Activated T-cell treated with anti-CD3 and anti-CD28 coated beads, Interleukin-2, amount 50 U/mL, for 72 hours (primary cell): ENCODE measurements at regions not wholly inside any gene's neighbourhood (a gene's known extent, or its start where the extent isn't known, plus 50 kb on each side); places are given as distances from the start of the nearest gene placed in this dataset.

Experiments
- ATAC-seq, 2 donors: fragments of 150-1000 bp; cut with Tn5 transposase; replicated peaks in 1 of 2; 2 replicates each; pipeline ENCODE4 v1.10.0; 2021; ENCODE audit warnings: moderate library complexity in 2 of 2, mild to moderate bottlenecking in 1 of 2
- DNase-seq, 2 donors: peaks; one replicate each; pipeline ENCODE4 v3.0.0; 2021 to 2022; ENCODE audit warnings: mixed read lengths in 1 of 2
- H3K27ac Mint-ChIP-seq: one replicate; pipeline ENCODE4 v1.8.0; 2022; ENCODE audit warnings: mild to moderate bottlenecking, moderate library complexity, mixed read lengths
- H3K27me3 Mint-ChIP-seq: one replicate; pipeline ENCODE4 v1.8.0; 2022; ENCODE audit warnings: low read depth, mixed read lengths
- H3K36me3 Mint-ChIP-seq, 2 donors: one replicate each; pipeline ENCODE4 v1.8.0; 2022; ENCODE audit warnings: mixed read lengths in 2 of 2, mild to moderate bottlenecking in 1 of 2; ENCODE audit not compliant: insufficient read depth in 2 of 2
- H3K4me1 Mint-ChIP-seq: one replicate; pipeline ENCODE4 v1.8.0; 2022; ENCODE audit warnings: low read depth, mixed read lengths
- H3K4me3 Mint-ChIP-seq, 2 donors: one replicate each; pipeline ENCODE4 v1.8.0; 2022; ENCODE audit warnings: mild to moderate bottlenecking in 2 of 2, mixed read lengths in 2 of 2, moderate library complexity in 2 of 2
- H3K9me3 Mint-ChIP-seq, 2 donors: one replicate each; pipeline ENCODE4 v1.8.0; 2022; ENCODE audit warnings: mixed read lengths in 2 of 2

DNA sequence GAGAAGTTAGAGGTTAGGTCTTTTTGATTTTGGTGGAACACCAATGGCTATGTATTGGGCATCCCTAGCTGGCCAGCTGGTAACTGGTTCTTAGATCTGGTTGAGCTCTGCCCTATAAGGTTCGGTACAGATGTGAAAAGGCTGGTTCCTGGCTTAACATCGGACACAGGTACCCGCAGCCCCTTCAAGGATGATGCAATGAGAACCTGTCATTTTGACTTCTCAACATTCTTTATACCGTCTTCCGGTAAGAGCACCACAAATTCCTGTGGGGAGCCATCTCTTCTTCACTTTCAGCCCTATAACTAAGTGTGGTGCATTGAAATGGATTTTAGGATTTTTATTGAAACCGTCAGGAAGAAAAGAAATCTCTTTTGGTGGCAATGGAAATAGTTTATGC is 222.8 kb downstream of the ADAMTS9 start:
- H3K27me3 Mint-ChIP-seq = peaks cover 11% of the 10 kb centered on the region
- no peak overlapping the region for H3K27ac Mint-ChIP-seq

DNA sequence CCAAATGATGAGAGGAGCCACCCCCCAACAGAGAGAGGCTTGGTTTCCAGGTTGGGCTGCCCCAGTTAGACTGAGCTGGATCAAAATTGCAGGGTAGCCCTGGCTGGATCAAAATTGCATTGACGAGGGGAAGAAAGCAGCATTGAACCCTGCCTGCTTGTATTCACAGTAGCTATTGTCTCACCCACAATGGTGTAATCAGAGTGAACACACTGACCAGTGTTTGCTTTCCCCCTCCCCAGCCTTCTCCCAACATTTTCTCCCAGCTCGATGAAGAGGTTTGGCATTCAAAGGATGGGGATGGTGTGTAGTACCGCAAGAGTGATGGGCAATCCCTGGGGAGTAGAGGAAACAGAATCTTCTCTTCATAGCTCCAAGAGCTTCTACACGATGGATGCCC is 223.8 kb downstream of the ADAMTS9 start:
- DNase-seq = no peak
- no peaks in the 10 kb centered on the region for H3K4me1 Mint-ChIP-seq
- no peaks in the 10 kb centered on the region for H3K9me3 Mint-ChIP-seq
- no peak overlapping the region for H3K4me3 Mint-ChIP-seq
- peaks cover 11% of the 10 kb centered on the region for H3K27me3 Mint-ChIP-seq
- no peak overlapping the region for H3K27ac Mint-ChIP-seq
- no peaks in the 10 kb centered on the region for H3K36me3 Mint-ChIP-seq
- ATAC-seq = no peak

More for the DNA sequence above, 222.8 kb downstream of the ADAMTS9 start:
- no peak for DNase-seq
- Mint-ChIP-seq H3K4me3 (no peak overlapping the region), H3K9me3 (no peaks in the 10 kb centered on the region), H3K36me3 (no peaks in the 10 kb centered on the region), H3K4me1 (no peaks in the 10 kb centered on the region)
- no peak for ATAC-seq

DNA sequence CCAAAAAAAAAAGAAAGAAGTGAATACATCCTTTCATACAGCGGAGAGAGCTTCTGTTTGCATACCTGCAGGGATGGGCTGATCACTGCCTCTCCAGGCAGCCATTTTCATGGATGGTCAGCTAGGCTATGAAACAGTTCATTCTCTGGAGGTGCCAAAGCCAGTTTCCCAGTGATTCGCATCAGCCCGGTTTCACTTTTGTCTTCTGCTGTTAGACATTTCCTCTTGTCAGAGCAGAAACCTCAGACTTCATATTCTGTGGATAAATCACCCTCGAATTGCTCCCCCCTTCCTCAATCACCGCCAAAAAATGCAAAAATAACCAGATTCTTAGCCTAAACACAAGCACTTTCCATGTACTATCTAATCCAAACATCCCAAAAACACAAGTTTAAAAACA is 225.6 kb downstream of the ADAMTS9 start:
- Mint-ChIP-seq H3K4me3 (no peak overlapping the region), H3K4me1 (no peaks in the 10 kb centered on the region), H3K36me3 (no peaks in the 10 kb centered on the region), H3K27ac (no peak overlapping the region), H3K9me3 (no peaks in the 10 kb centered on the region), H3K27me3 (peaks cover 6% of the 10 kb centered on the region)
- DNase-seq = no peak
- no peak for ATAC-seq

DNA sequence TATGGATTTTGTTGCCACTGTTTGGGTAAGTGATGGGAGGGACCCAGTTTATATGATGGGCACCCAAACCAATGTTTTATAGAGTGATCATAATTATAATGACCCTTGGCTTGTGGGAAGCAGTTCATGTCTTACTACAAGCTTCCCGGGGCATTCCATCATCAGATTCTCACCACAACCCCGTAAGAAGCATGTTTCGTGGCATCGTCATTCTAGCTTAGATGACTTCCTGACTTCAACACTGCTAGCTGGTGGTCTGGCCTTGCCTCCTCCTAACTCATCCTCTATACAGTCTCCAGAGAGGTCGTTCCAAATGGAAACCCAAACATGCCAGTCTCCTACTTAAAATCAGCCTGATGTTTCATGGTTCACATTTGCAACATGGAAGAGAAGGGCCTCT is 226.9 kb downstream of the ADAMTS9 start:
- DNase-seq (no peak), ATAC-seq (no peak)
- no peak overlapping the region for H3K27ac Mint-ChIP-seq
- peaks cover 6% of the 10 kb centered on the region for H3K27me3 Mint-ChIP-seq
- no peak overlapping the region for H3K4me3 Mint-ChIP-seq
- no peaks in the 10 kb centered on the region for H3K9me3 Mint-ChIP-seq
- no peaks in the 10 kb centered on the region for H3K36me3 Mint-ChIP-seq
- H3K4me1 Mint-ChIP-seq = no peaks in the 10 kb centered on the region

- H3K4me3 Mint-ChIP-seq = no peak overlapping the region
- peaks cover 6% of the 10 kb centered on the region for H3K27me3 Mint-ChIP-seq
- no peak overlapping the region for H3K27ac Mint-ChIP-seq
- no peak for ATAC-seq
- H3K4me1 Mint-ChIP-seq = no peaks in the 10 kb centered on the region
- H3K36me3 Mint-ChIP-seq = no peaks in the 10 kb centered on the region
- no peaks in the 10 kb centered on the region for H3K9me3 Mint-ChIP-seq
- DNase-seq = no peak
Measured at GRCh38 chr3:64460141-64460730, 227.6 kb downstream of the ADAMTS9 start.

GRCh38 chr3:64459711-64460110 is 228.1 kb downstream of the ADAMTS9 start:
- peaks cover 6% of the 10 kb centered on the region for H3K27me3 Mint-ChIP-seq
- no peak for ATAC-seq
- H3K4me1 Mint-ChIP-seq = no peaks in the 10 kb centered on the region
- H3K4me3 Mint-ChIP-seq = no peak overlapping the region
- no peaks in the 10 kb centered on the region for H3K36me3 Mint-ChIP-seq
- no peak for DNase-seq
- no peak overlapping the region for H3K27ac Mint-ChIP-seq
- H3K9me3 Mint-ChIP-seq = no peaks in the 10 kb centered on the region

- ATAC-seq = no peak
- no peaks in the 10 kb centered on the region for H3K4me1 Mint-ChIP-seq
Measured at GRCh38 chr3:64457811-64458210, 230.0 kb downstream of the ADAMTS9 start.

DNA sequence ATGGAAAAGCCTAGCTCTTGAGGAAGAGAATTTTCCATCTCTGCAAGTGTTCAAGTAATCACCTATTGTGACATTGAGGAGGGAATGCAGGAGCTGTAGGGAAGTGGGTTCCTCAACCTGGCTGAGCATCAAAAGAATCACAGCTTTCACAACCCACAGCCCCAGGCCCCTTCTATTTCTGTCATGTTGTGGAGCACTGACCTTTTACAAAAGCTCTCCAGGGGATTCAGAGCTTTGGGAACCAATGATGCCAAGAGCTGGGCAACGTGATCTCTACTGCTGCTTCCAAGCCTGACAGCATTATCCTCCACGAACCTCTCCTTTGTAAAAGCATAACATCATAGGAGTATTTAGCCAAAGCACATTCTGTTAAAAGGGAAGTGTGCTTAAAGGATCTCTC is 231.1 kb downstream of the ADAMTS9 start:
- no peak for ATAC-seq
- H3K27ac Mint-ChIP-seq = no peak overlapping the region

More at GRCh38 chr3:64457811-64458210, 230.0 kb downstream of the ADAMTS9 start:
- no peak overlapping the region for H3K27ac Mint-ChIP-seq
- H3K36me3 Mint-ChIP-seq = no peaks in the 10 kb centered on the region
- no peaks in the 10 kb centered on the region for H3K9me3 Mint-ChIP-seq
- H3K27me3 Mint-ChIP-seq = peaks cover 9% of the 10 kb centered on the region
- no peak for DNase-seq
- no peak overlapping the region for H3K4me3 Mint-ChIP-seq

DNA sequence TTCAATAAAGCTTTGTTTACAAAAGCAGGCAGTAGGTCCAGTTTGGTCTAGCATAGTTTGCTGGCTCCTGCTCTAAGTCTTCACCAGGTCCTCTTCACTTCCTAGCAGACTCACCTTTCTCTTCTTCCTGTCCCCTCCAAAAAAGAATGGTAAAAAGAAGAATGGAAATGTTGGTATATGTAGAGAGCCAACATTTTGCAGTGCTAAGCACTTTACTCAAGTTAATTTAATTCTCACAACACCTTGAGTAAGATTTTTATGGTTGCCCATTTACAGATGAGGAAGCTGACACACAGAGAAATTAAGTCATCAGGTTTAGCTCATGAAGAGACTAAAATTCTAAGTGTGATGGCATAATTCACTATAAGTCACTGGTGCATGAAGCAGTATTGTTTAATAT is 230.1 kb upstream of the PRICKLE2 start:
- DNase-seq (no peak), ATAC-seq (no peak)
- no peaks in the 10 kb centered on the region for H3K4me1 Mint-ChIP-seq
- H3K27ac Mint-ChIP-seq = no peak overlapping the region
- no peaks in the 10 kb centered on the region for H3K36me3 Mint-ChIP-seq
- H3K27me3 Mint-ChIP-seq = peaks cover 27% of the 10 kb centered on the region
- no peaks in the 10 kb centered on the region for H3K9me3 Mint-ChIP-seq
- no peak overlapping the region for H3K4me3 Mint-ChIP-seq

More for the DNA sequence above, 231.1 kb downstream of the ADAMTS9 start:
- Mint-ChIP-seq H3K9me3 (no peaks in the 10 kb centered on the region), H3K4me3 (no peak overlapping the region), H3K27me3 (peaks cover 19% of the 10 kb centered on the region), H3K36me3 (no peaks in the 10 kb centered on the region), H3K4me1 (no peaks in the 10 kb centered on the region)
- DNase-seq = no peak

- H3K4me3 Mint-ChIP-seq = no peak overlapping the region
- H3K4me1 Mint-ChIP-seq = no peaks in the 10 kb centered on the region
- DNase-seq = no peak
- peak; percentile 45 to 63 for ATAC-seq
- H3K9me3 Mint-ChIP-seq = no peaks in the 10 kb centered on the region
- peaks cover 28% of the 10 kb centered on the region for H3K27me3 Mint-ChIP-seq
- H3K27ac Mint-ChIP-seq = no peak overlapping the region
- H3K36me3 Mint-ChIP-seq = no peaks in the 10 kb centered on the region
Measured at GRCh38 chr3:64454768-64455167, 229.5 kb upstream of the PRICKLE2 start.

GRCh38 chr3:64454179-64454578 is 228.9 kb upstream of the PRICKLE2 start:
- Mint-ChIP-seq H3K36me3 (no peaks in the 10 kb centered on the region), H3K27ac (no peak overlapping the region), H3K4me1 (no peaks in the 10 kb centered on the region), H3K4me3 (no peak overlapping the region), H3K9me3 (no peaks in the 10 kb centered on the region), H3K27me3 (peaks cover 28% of the 10 kb centered on the region)
- DNase-seq (peak; percentile 4 to 8), ATAC-seq (peak; percentile 60 to 79)

GRCh38 chr3:64451283-64452012 is 226.2 kb upstream of the PRICKLE2 start:
- Mint-ChIP-seq H3K36me3 (no peaks in the 10 kb centered on the region), H3K9me3 (no peaks in the 10 kb centered on the region), H3K4me1 (no peaks in the 10 kb centered on the region), H3K4me3 (no peak overlapping the region), H3K27me3 (peaks cover 49% of the 10 kb centered on the region), H3K27ac (no peak overlapping the region)
- no peak for ATAC-seq
- DNase-seq = no peak

- no peak overlapping the region for H3K4me3 Mint-ChIP-seq
- no peak overlapping the region for H3K27ac Mint-ChIP-seq
- H3K9me3 Mint-ChIP-seq = no peaks in the 10 kb centered on the region
- H3K36me3 Mint-ChIP-seq = peaks cover 0 to 3% of the 10 kb centered on the region in 2 donors
- peaks cover 4% of the 10 kb centered on the region for H3K4me1 Mint-ChIP-seq
- DNase-seq (no peak), ATAC-seq (no peak)
- H3K27me3 Mint-ChIP-seq = peaks cover 59% of the 10 kb centered on the region
Measured at GRCh38 chr3:64450396-64450956, 225.2 kb upstream of the PRICKLE2 start.
